Caco-2 (cell line): ENCODE measurements at regions not wholly inside any gene's neighbourhood (a gene's known extent, or its start where the extent isn't known, plus 50 kb on each side); places are given as distances from the start of the nearest gene placed in this dataset.
A peak's percentile ranks its signal among the peaks of the same experiment; 100 is the strongest.

Source experiments
- BruUV-seq: library from RNA; stranded (reverse); fragments of 400-500 nt; replicated peaks from 2 replicates; lab custom pipeline; 2021; lab: Mats Ljungman, UMichigan
- CTCF ChIA-PET: fragments of 300-600 bp; sonication (Branson Sonifier 250); formaldehyde crosslinking; loops from one replicate; lab custom pipeline; 2022; ENCODE audit warnings: antibody characterized with exemption; lab: Charles Lee
- POLR2A ChIA-PET: fragments of 300-600 bp; sonication (Branson Sonifier 250); formaldehyde crosslinking; loops from one replicate; lab custom pipeline; 2022; ENCODE audit warnings: antibody characterized with exemption; lab: Charles Lee
- DNase-seq, 2 experiments: peaks; one replicate each; pipeline versions ENCODE4 v3.0.0 to v3.0.0-alpha.2; 2020 to 2022
- H3K27me3 ChIP-seq: replicated peaks from 2 replicates; pipeline ENCODE4 v1.6.0; 2011; ENCODE audit warnings: low read length; ENCODE audit not compliant: control insufficient read depth, insufficient read depth
- H3K36me3 ChIP-seq: 2 replicates; pipeline ENCODE4 v1.5.1; 2011; ENCODE audit warnings: low read length; ENCODE audit not compliant: control insufficient read depth, insufficient read depth
- H3K4me1 ChIP-seq: fragments of 250-450 bp; sonication (Bioruptor Pico); 2 replicates; pipeline ENCODE4 v1.5.1; 2020; ENCODE audit warnings: mild to moderate bottlenecking
- H3K4me3 ChIP-seq: 2 replicates; pipeline ENCODE4 v1.5.1; 2011; ENCODE audit warnings: low read depth, mild to moderate bottlenecking, control low read depth, low read length
- H3K9me3 ChIP-seq: fragments of 250-450 bp; sonication (Bioruptor Pico); 2 replicates; pipeline ENCODE4 v1.5.1; 2020; ENCODE audit warnings: mild to moderate bottlenecking, moderate library complexity
- H3K27ac Mint-ChIP-seq: one replicate; pipeline ENCODE4 v1.8.0; 2022; ENCODE audit warnings: mixed read lengths; ENCODE audit not compliant: unreplicated experiment
- H3K27me3 Mint-ChIP-seq: one replicate; pipeline ENCODE4 v1.8.0; 2022; ENCODE audit warnings: mixed read lengths; ENCODE audit not compliant: insufficient read depth, unreplicated experiment
- H3K36me3 Mint-ChIP-seq: one replicate; pipeline ENCODE4 v1.8.0; 2022; ENCODE audit warnings: mild to moderate bottlenecking, mixed read lengths; ENCODE audit not compliant: insufficient read depth, unreplicated experiment
- H3K4me1 Mint-ChIP-seq: one replicate; pipeline ENCODE4 v1.8.0; 2022; ENCODE audit warnings: low read depth, mixed read lengths; ENCODE audit not compliant: unreplicated experiment
- H3K4me3 Mint-ChIP-seq: one replicate; pipeline ENCODE4 v1.8.0; 2022; ENCODE audit warnings: mild to moderate bottlenecking, moderate library complexity, mixed read lengths; ENCODE audit not compliant: unreplicated experiment
- H3K9me3 Mint-ChIP-seq: one replicate; pipeline ENCODE4 v1.8.0; 2022; ENCODE audit warnings: mixed read lengths; ENCODE audit not compliant: unreplicated experiment
- CTCF ChIP-seq, 2 experiments: fragments of 200-600 bp in 1 of 2; IDR thresholded peaks; 1 replicate in 1 of 2; 2 replicates in 1 of 2; pipeline versions ENCODE4 v1.5.1 to v1.8.0; 2011 to 2022; ENCODE audit warnings: antibody characterized with exemption in 1 of 2, control low read depth in 1 of 2, inconsistent platforms in 1 of 2, low read depth in 1 of 2, low read length in 1 of 2, mild to moderate bottlenecking in 1 of 2, moderate library complexity in 1 of 2; ENCODE audit not compliant: insufficient read depth in 1 of 2, severe bottlenecking in 1 of 2, unreplicated experiment in 1 of 2
- intact Hi-C: fragments of 100-400 bp; cut with micrococcal nuclease; formaldehyde crosslinking; loops from one replicate; pipeline ENCODE4 v1.10.0; 2022; ENCODE audit not compliant: unreplicated experiment

GRCh38 chr6:147081076-147081609 lies 123.1 kb upstream of the STXBP5 start:
- Histone ChIP-seq H3K27me3 (no peaks in the 10 kb centered on the region), H3K4me3 (no peak overlapping the region), H3K36me3 (no peaks in the 10 kb centered on the region), H3K9me3 (no peaks in the 10 kb centered on the region), H3K4me1 (peaks cover 32% of the 10 kb centered on the region)
- Mint-ChIP-seq H3K36me3 (peaks cover 4% of the 10 kb centered on the region), H3K4me3 (peak overlapping the region; percentile 66), H3K4me1 (peaks cover 6% of the 10 kb centered on the region), H3K27ac (peak overlapping the region; percentile 61), H3K27me3 (no peaks in the 10 kb centered on the region), H3K9me3 (no peaks in the 10 kb centered on the region)
- no peak for TF ChIP-seq CTCF (IDR thresholded peaks at IDR 0.05; ENCODE audit: insufficient read depth in 1 of 2, low read depth in 1 of 2, low read length in 1 of 2, severe bottlenecking in 1 of 2, unreplicated experiment in 1 of 2)
- no TSS peak for BruUV-seq
- intact Hi-C loops, result loop anchor here (1.0 to 5.0 kb wide), 2 partner anchors 100 to 121 kb away; partner anchors contain the start of gene STXBP5
- ChIA-PET CTCF (no interaction called here), POLR2A (no interaction called here)
- DNase-seq, result peak; percentile 46 to 71

- Histone ChIP-seq H3K4me1 (peaks cover 2% of the 10 kb centered on the region; the same call in 1 of the 2 replicates), H3K4me3 (no peak overlapping the region), H3K36me3 (no peaks in the 10 kb centered on the region), H3K9me3 (peaks cover 3% of the 10 kb centered on the region; the same call in 1 of the 2 replicates), H3K27me3 (no peaks in the 10 kb centered on the region)
- H3K36me3 Mint-ChIP-seq, result no peaks in the 10 kb centered on the region
- intact Hi-C loops, result no loop called here
- BruUV-seq, result no TSS peak
- no peaks in the 10 kb centered on the region for H3K27me3 Mint-ChIP-seq
- TF ChIP-seq CTCF (IDR thresholded peaks at IDR 0.05; ENCODE audit: insufficient read depth in 1 of 2, low read depth in 1 of 2, low read length in 1 of 2, severe bottlenecking in 1 of 2, unreplicated experiment in 1 of 2), result no peak
- CTCF ChIA-PET, result no interaction called here
- POLR2A ChIA-PET, result no interaction called here
- H3K9me3 Mint-ChIP-seq, result no peaks in the 10 kb centered on the region
- no peak overlapping the region for H3K4me3 Mint-ChIP-seq
- no peak overlapping the region for H3K27ac Mint-ChIP-seq
- no peak for DNase-seq
- no peaks in the 10 kb centered on the region for H3K4me1 Mint-ChIP-seq
These were observed 116.6 kb upstream of the STXBP5 start for GRCh38 chr6:147087641-147088040.

GRCh38 chr6:147088861-147089260 lies 115.4 kb upstream of the STXBP5 start:
- Mint-ChIP-seq H3K27ac (no peak overlapping the region), H3K4me3 (no peak overlapping the region), H3K36me3 (no peaks in the 10 kb centered on the region), H3K4me1 (no peaks in the 10 kb centered on the region), H3K9me3 (no peaks in the 10 kb centered on the region), H3K27me3 (no peaks in the 10 kb centered on the region)
- Histone ChIP-seq H3K27me3 (no peaks in the 10 kb centered on the region), H3K4me1 (no peaks in the 10 kb centered on the region), H3K9me3 (peaks cover 3% of the 10 kb centered on the region; the same call in 1 of the 2 replicates), H3K4me3 (no peak overlapping the region), H3K36me3 (no peaks in the 10 kb centered on the region)
- intact Hi-C loops, result no loop called here
- no TSS peak for BruUV-seq
- CTCF ChIA-PET, result no interaction called here
- POLR2A ChIA-PET, result no interaction called here
- DNase-seq, result no peak
- TF ChIP-seq CTCF (IDR thresholded peaks at IDR 0.05; ENCODE audit: insufficient read depth in 1 of 2, low read depth in 1 of 2, low read length in 1 of 2, severe bottlenecking in 1 of 2, unreplicated experiment in 1 of 2), result no peak
